ENCODE measurements at regions not wholly inside any gene's neighbourhood (a gene's known extent, or its start where the extent isn't known, plus 50 kb on each side); places are given as distances from the start of the nearest gene placed in this dataset.

DNA sequence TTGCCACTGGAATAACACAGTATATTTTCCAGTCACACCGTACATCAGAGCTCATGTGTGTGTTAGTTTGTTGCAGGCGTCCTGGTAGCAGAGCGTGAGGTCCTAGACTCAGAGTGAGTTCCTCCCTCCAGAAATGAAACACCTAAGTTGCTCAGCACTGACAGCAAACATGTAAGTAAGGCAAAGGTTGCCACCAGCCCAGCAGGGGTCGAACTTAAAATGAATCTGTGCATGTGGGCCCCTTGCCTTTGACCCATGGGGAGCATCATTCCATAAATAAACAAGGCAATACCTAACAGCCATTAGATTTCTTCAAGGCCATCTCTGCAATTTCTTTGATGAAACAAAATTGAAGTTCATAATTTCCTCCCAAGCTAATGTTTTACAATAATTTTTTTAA is 125.3 kb upstream of the ERG start:
- no peak for TF ChIP-seq EZH2 (IDR thresholded peaks at IDR 0.05; ENCODE audit: insufficient read depth, poor library complexity, severe bottlenecking)
- no peak for TF ChIP-seq EZH2phosphoT487 (IDR thresholded peaks at IDR 0.05; ENCODE audit: insufficient read depth, low read depth)

Data from GM23248 (cell line).